ENCODE measurements at regions not wholly inside any gene's neighbourhood (a gene's known extent, or its start where the extent isn't known, plus 50 kb on each side); places are given as distances from the start of the nearest gene placed in this dataset.
"Not testable (repeated sequence)": the region's sequence is repeated elsewhere in the genome, so short reads cannot be mapped to it uniquely, and the experiment has no call there.

DNA sequence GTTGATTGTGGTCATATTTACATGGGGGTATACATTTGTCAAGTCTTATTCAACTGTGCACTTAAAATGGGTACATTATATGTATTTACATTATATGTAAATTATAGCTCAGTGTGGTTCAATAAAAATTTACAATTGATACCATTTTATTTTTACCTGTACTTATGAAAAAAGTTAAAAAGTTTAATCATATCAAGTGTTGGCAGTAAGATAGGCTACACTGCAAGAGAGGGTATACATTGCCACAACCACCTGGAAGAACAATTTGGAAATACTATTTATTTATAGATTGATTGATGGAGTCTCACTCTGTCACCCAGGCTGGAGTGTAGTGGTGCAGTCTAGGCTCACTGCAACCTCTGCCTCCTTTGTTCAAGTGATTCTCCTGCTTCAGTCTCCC lies 453.3 kb downstream of the XYLT1 start:
- DNase-seq: no peak

GRCh38 chr16:17018585-17018939 lies 452.2 kb downstream of the XYLT1 start:
- DNase-seq: no peak

- no peak for DNase-seq
These were observed 451.4 kb downstream of the XYLT1 start for GRCh38 chr16:17019366-17019765.

- DNase-seq: no peak
These were observed 447.2 kb downstream of the XYLT1 start for GRCh38 chr16:17023606-17024005.

DNA sequence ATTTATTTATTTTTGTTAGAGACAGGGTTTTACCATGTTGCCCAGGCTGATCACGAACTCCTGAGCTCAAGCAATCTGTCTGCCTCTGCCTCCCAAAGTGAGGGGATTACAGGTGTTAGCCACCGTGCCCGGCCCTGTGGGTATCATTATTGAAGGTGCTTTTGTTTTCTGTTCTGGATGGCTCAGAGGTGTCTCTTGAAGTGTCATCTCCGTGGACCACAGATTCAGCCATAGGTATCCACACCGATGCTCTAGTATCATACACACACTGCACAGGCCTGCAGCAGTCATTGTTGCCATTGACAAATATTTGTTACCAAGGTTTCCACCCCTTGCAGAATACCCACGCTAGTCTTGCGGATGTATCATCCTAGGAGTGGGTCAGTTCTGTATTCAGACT lies 446.2 kb downstream of the XYLT1 start:
- DNase-seq: no peak

- no peak for DNase-seq
These were observed 444.0 kb downstream of the XYLT1 start for GRCh38 chr16:17026600-17027242.

- DNase-seq: no peak
These were observed 443.2 kb downstream of the XYLT1 start for GRCh38 chr16:17027488-17028129.

DNA sequence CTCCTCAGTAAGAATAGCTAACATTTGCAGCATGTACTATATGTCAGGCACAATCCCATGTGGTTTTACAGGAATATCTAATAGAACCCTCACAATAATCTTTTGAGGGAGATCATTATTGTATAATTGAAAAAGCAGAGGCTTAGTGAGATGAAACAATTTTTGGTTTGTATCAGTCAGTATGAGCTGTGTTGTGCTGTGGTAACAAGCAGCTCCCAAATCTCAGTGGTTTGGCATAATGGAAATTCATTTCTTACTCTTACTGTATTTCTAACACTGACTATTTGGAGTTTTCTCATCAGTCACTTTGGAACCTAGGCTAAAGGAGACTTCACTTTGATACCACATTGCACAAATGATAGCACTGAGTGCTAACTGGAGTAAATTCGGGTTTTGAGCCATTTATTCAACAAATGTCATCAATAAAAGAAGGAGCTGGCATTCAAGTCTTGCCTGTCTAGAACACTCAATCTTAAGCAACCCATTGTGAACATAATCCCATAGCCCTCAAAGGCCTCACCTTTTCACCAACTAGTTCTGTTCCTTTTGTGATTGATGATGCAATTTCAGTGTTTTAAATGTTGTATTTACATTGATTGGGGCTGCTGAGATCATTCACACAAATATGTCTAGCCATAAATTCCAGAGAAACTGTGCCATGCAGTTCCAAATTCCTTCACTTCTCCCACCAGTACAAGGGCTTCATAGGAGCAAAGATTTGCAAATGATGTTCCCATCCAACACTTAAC lies 441.0 kb downstream of the XYLT1 start:
- no peak for DNase-seq

DNA sequence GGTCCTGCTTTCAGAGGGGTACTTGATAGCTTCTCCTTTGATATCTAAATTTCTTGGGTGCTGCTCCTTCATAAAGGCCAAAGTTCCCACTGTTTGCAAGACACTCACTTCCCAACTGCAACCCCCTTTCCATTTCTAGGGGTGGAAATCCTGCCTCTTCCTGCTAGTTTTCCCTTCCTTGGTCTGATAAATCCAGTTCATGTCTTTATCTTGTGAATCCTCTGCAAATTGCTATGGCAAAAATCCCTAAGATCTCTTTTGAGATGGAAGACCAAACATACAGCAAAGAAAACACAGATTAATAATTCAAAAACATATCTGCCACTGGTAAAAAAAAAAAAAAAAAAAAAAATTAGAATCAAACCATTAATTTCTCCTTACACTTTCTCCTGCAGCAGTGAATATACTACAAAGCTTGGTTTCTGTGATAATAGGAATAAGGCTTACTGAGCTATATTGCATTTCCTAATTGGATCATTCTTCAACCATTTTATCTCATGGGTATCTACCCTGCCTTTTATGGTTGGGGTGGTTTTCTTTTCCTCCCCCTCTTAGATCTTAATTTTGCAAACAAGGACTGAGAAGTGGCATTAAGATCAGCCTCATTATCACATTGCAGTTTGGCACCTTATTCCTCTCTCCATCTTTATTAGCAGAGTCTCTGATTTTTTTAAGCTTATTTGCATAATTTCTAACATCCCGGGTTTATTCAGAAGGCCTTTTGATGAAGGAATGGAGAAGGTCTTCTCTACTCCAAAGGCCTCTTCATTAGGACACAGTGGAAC lies 439.1 kb downstream of the XYLT1 start:
- DNase-seq: no peak

DNA sequence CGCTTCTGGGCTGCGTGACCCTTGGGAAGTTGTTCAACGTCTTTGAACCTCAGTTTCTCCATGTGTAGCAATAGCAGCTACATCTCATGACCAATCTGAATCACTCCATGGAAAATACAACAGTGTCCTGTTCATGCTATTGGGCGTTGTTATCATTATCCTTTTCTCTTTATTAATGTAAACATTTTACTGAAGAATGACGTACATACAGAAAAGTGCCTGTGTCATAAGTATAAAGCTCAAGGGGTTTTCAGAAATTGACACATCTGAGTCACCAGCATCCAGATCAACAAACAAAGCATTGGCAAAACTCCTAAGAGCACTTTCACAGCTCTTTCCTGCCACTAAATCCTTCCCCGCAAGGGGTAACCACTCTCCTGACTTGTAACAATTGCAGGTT lies 438.4 kb downstream of the XYLT1 start:
- DNase-seq: no peak

GRCh38 chr16:17034477-17035252 lies 436.1 kb downstream of the XYLT1 start:
- DNase-seq: no peak

GRCh38 chr16:17037499-17037898 lies 433.3 kb downstream of the XYLT1 start:
- no peak for DNase-seq

DNA sequence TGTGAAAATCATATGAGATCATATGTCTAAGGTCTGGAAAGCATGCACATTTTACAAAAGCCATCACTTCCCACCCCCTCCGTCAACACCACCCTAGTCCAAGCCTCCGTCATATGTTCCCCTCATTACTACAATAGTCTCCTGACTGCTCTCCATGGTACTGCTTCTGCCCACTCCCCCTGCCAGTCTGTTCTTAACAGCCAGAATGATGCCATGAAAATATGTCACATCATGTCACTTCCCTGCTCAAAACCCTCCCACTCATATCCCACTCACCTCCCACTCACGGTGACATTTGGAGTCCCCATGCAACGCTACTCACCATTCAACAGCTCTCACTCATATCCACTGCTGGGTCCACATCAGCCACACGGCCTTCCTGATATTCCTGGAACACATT lies 432.3 kb downstream of the XYLT1 start:
- DNase-seq: no peak

GRCh38 chr16:17049109-17049508 lies 421.7 kb downstream of the XYLT1 start:
- DNase-seq: not testable (repeated sequence)

DNA sequence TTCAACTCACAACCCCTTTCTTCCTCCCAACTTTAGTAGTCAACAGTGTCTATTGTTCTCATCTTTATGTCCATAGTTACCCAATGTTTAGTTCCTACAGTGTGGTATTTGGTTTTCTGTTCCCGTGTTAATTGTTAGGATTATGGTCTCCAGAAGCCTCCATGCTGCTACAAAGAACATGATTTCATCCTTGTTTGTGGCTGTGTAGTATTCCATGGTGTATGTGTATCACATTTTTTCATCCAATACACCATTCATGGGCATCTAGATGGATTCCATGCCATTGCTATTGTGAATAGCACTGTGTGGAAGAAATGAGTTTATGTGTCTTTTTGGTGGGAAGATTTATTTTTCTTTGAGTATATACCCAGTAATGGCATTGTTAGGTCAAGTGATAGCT lies 420.3 kb downstream of the XYLT1 start:
- no peak for DNase-seq

Measured in activated T-cell treated with anti-CD3 and anti-CD28 coated beads for 4 hours (primary cell).